Right lobe of liver (tissue), 4 donors: ENCODE measurements at regions not wholly inside any gene's neighbourhood (a gene's known extent, or its start where the extent isn't known, plus 50 kb on each side); places are given as distances from the start of the nearest gene placed in this dataset.

ENCODE experiments used
- CTCF ChIP-seq, 4 donors: fragments of 200-600 bp in 3 of 4; fragments of 450-650 bp in 1 of 4; IDR thresholded peaks; one replicate each; pipeline versions ENCODE4 v1.5.1 to v1.8.0; 2016 to 2022; ENCODE audit warnings: antibody characterized with exemption in 4 of 4, mild to moderate bottlenecking in 2 of 4
- POLR2A ChIP-seq: fragments of 450-650 bp; IDR thresholded peaks from one replicate; pipeline ENCODE4 v1.6.1; 2017; ENCODE audit warnings: antibody characterized with exemption, mild to moderate bottlenecking
- donor health status: DM: no; HTN: no; CAD: no.
- donor health status: DM: no; HTN: no; CAD: no.
- donor health status: DM: no; HTN: yes; CAD: no.

GRCh38 chr18:78861706-78862105 is 117.9 kb upstream of the SALL3 start:
- TF ChIP-seq CTCF (IDR thresholded peaks at IDR 0.05): no peak
- TF ChIP-seq POLR2A: no peak
